Smooth muscle cell (in vitro differentiated cells): ENCODE measurements at regions not wholly inside any gene's neighbourhood (a gene's known extent, or its start where the extent isn't known, plus 50 kb on each side); places are given as distances from the start of the nearest gene placed in this dataset.

Experiments used
- DNase-seq: peaks from one replicate; lab custom pipeline; 2025; ENCODE audit not compliant: unreplicated experiment; lab: John Stamatoyannopoulos, UW
- H2AFZ ChIP-seq: fragments of 200-600 bp; sonication (generic); 2 replicates; pipeline ENCODE4 v1.6.0; 2016; ENCODE audit warnings: antibody characterized with exemption, low read depth, mild to moderate bottlenecking
- H3F3A ChIP-seq: fragments of 200-600 bp; sonication (generic); 2 replicates; pipeline ENCODE4 v1.6.0; 2017; ENCODE audit warnings: antibody characterized with exemption, low read depth
- H3K27ac ChIP-seq: fragments of 200-600 bp; sonication (generic); 2 replicates; pipeline ENCODE4 v1.5.1; 2016; ENCODE audit warnings: low read depth, mild to moderate bottlenecking
- H3K27me3 ChIP-seq: fragments of 200-600 bp; sonication (generic); 2 replicates; pipeline ENCODE4 v1.6.1; 2016; ENCODE audit warnings: low read depth, mild to moderate bottlenecking
- H3K36me3 ChIP-seq: fragments of 200-600 bp; sonication (generic); 2 replicates; pipeline ENCODE4 v1.5.1; 2016; ENCODE audit warnings: low read depth
- H3K4me1 ChIP-seq: fragments of 200-600 bp; sonication (generic); 2 replicates; pipeline ENCODE4 v1.5.1; 2016; ENCODE audit warnings: low read depth
- H3K4me2 ChIP-seq: fragments of 200-600 bp; sonication (generic); 2 replicates; pipeline ENCODE4 v1.6.0; 2016; ENCODE audit warnings: mild to moderate bottlenecking
- H3K4me3 ChIP-seq: fragments of 200-600 bp; sonication (generic); 2 replicates; pipeline ENCODE4 v1.5.1; 2016; ENCODE audit warnings: mild to moderate bottlenecking
- H3K79me2 ChIP-seq: fragments of 200-600 bp; sonication (generic); 2 replicates; pipeline ENCODE4 v1.6.0; 2016; ENCODE audit warnings: low read depth, mild to moderate bottlenecking
- H3K9ac ChIP-seq: fragments of 200-600 bp; sonication (generic); 2 replicates; pipeline ENCODE4 v1.6.0; 2016; ENCODE audit warnings: low read depth
- H3K9me3 ChIP-seq: fragments of 200-600 bp; sonication (generic); replicated peaks from 2 replicates; pipeline ENCODE4 v1.5.1; 2016; ENCODE audit warnings: low read depth
- H4K20me1 ChIP-seq: fragments of 200-600 bp; sonication (generic); 2 replicates; pipeline ENCODE4 v1.6.0; 2016; ENCODE audit warnings: low read depth
- CTCF ChIP-seq: fragments of 200-600 bp; sonication (generic); IDR thresholded peaks from 2 replicates; pipeline ENCODE4 v1.5.1; 2017; ENCODE audit warnings: borderline replicate concordance, mild to moderate bottlenecking, antibody characterized with exemption; ENCODE audit not compliant: insufficient read depth, poor library complexity, severe bottlenecking
- WGBS: methylation state at CpG from one replicate; pipeline ENCODE4 v1.1.7; 2016; ENCODE audit warnings: low lambda C conversion rate; 5-methylcytosine and 5-hydroxymethylcytosine counted together

GRCh38 chr1:69502991-69503390 is 64.7 kb upstream of the LRRC7 start:
- no peak overlapping the region for H3K9ac ChIP-seq
- no peak overlapping the region for H2AFZ ChIP-seq
- H3K27me3 ChIP-seq: no peaks in the 10 kb centered on the region
- no peaks in the 10 kb centered on the region for H3F3A ChIP-seq
- no peaks in the 10 kb centered on the region for H3K79me2 ChIP-seq
- H3K4me2 ChIP-seq: no peak overlapping the region
- H4K20me1 ChIP-seq: no peaks in the 10 kb centered on the region
- H3K4me3 ChIP-seq: no peak overlapping the region
- TF ChIP-seq CTCF: no peak
- no peaks in the 10 kb centered on the region for H3K9me3 ChIP-seq
- DNase-seq: no peak
- no peak overlapping the region for H3K27ac ChIP-seq
- H3K4me1 ChIP-seq: no peaks in the 10 kb centered on the region
- 89% methylated on average over 4 of the region's 4 CpGs for WGBS
- no peaks in the 10 kb centered on the region for H3K36me3 ChIP-seq

- no peak for TF ChIP-seq CTCF
These were observed 62.9 kb upstream of the LRRC7 start for GRCh38 chr1:69504730-69505252.

GRCh38 chr1:69506311-69506710 is 61.4 kb upstream of the LRRC7 start:
- Histone ChIP-seq H3K36me3 (no peaks in the 10 kb centered on the region), H3K27me3 (no peaks in the 10 kb centered on the region), H4K20me1 (no peaks in the 10 kb centered on the region), H3K27ac (no peak overlapping the region), H3K4me2 (no peak overlapping the region), H3K9ac (no peak overlapping the region), H3K4me1 (no peaks in the 10 kb centered on the region), H2AFZ (no peak overlapping the region), H3F3A (no peaks in the 10 kb centered on the region), H3K4me3 (no peak overlapping the region), H3K9me3 (no peaks in the 10 kb centered on the region), H3K79me2 (no peaks in the 10 kb centered on the region)
- DNase-seq: no peak
- TF ChIP-seq CTCF: no peak
- 92% methylated on average over 2 of the region's 2 CpGs for WGBS

More at GRCh38 chr1:69504730-69505252, 62.9 kb upstream of the LRRC7 start:
- no peak for DNase-seq
- Histone ChIP-seq H3F3A (no peaks in the 10 kb centered on the region), H3K4me1 (no peaks in the 10 kb centered on the region), H3K9me3 (no peaks in the 10 kb centered on the region), H3K27ac (no peak overlapping the region), H3K4me3 (no peak overlapping the region), H3K36me3 (no peaks in the 10 kb centered on the region), H3K79me2 (no peaks in the 10 kb centered on the region), H2AFZ (no peak overlapping the region), H3K27me3 (no peaks in the 10 kb centered on the region), H4K20me1 (no peaks in the 10 kb centered on the region), H3K9ac (no peak overlapping the region), H3K4me2 (no peak overlapping the region)
- 50% methylated on average over 3 of the region's 3 CpGs for WGBS

- Histone ChIP-seq H3K4me1 (no peaks in the 10 kb centered on the region), H3K27ac (no peak overlapping the region), H3K36me3 (no peaks in the 10 kb centered on the region), H3K4me3 (no peak overlapping the region), H3K27me3 (no peaks in the 10 kb centered on the region), H3K9me3 (no peaks in the 10 kb centered on the region), H4K20me1 (no peaks in the 10 kb centered on the region), H3F3A (no peaks in the 10 kb centered on the region), H3K79me2 (no peaks in the 10 kb centered on the region), H3K9ac (no peak overlapping the region), H2AFZ (no peak overlapping the region), H3K4me2 (no peak overlapping the region)
- WGBS: 70% methylated on average over 1 of the region's 1 CpG
- no peak for DNase-seq
- TF ChIP-seq CTCF: no peak
These were observed 61.0 kb upstream of the LRRC7 start for GRCh38 chr1:69506721-69507120.
